DMS 273 (cell line): ENCODE measurements at regions not wholly inside any gene's neighbourhood (a gene's known extent, or its start where the extent isn't known, plus 50 kb on each side); places are given as distances from the start of the nearest gene placed in this dataset.
A peak's percentile ranks its signal among the peaks of the same experiment; 100 is the strongest.

Experiments used
- DNase-seq: peaks from one replicate; lab custom pipeline; 2025; ENCODE audit not compliant: unreplicated experiment; lab: John Stamatoyannopoulos, UW

DNA sequence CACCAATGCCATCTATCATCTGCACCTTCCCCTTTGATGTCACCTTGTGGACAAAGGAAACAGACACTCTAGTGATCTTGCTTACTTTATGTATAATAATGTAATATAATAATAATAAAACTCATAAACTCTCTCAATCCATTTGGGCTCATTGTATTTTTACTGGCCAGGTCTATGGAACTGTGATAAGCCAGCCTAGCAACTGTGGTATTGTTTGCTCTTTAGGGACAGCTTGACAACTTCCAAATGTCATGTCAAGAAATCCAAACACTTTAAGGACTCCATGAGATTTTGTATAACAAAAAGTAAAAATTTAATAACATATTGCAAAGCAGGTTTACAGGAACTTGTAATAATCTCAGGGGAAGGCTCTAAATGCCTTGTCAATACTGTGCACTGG is 1163.4 kb upstream of the TMPRSS15 start:
- DNase-seq, result no peak

GRCh38 chr21:19577381-19577780 is 1173.8 kb upstream of the TMPRSS15 start:
- no peak for DNase-seq

- DNase-seq, result no peak
Observed at GRCh38 chr21:19590044-19590443, 1186.5 kb upstream of the TMPRSS15 start.

DNA sequence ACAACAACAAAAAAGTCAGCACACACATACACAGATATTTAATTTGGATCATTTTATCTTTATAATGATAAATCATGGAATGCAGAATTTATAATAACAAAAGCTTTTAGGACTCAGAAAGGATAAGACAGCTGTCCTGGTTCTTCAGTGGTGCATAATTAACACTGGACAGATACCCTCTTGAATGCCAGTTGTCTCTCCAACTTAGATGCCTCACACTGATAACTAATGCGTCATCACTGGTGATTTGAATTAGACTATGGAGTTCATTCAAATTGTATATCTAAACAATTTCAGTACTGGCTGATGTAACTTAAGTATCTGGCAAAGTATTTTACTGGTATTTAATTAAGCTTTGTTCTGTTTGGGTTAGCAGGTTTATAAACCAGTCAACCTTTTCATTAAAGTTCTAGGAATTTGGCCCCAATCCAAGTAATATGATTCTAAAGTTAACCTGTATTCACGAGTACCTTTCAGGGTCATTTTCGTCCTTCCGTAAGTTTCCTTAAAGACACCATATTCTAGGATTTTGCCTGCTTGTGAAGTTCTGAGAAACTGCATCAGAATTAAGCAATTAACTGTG is 1199.5 kb upstream of the TMPRSS15 start:
- peak; percentile 1 for DNase-seq

DNA sequence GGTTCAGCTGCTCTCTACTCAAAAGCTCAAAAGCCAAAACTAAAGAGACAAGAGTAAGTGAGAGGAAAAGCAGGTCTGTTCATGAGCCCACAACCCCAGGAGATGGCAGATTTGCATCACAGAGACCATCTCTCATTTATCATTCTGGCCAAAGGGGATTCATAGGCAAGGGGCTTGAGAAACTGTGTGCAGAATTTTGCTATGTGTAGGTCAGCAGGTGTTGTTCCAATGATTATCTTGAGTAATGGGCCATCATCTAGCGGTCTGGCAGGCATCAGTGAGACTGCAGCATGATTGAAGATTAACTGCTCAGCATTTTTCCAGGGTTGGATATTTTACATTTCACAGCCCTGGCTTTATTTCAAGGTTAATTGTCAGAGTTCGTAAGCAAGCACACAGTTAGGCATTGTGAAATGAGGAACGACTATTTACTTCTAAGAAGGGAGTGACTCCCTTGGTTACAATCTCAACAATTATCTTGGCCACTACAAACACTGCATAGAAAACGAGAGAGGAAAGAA is 1204.6 kb upstream of the TMPRSS15 start:
- DNase-seq, result peak; percentile 10

DNA sequence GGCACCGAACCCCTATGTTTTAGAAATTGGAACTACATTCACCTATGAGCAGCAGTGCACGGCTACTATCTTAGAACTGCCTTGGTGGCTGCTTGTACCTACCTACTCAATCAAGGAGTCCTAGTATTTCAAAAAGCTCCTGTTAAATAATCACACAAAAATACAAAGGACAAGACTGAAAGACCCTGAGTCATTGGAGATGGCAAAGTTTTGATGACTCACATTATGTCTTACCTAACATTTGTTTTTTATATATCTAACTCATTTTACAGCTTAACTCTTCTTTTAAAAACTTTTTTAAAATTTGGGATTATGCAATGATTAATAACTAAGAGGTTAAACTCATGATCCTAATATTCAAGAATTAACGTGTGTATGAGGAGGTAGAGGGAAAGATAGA is 1206.0 kb upstream of the TMPRSS15 start:
- no peak for DNase-seq

DNA sequence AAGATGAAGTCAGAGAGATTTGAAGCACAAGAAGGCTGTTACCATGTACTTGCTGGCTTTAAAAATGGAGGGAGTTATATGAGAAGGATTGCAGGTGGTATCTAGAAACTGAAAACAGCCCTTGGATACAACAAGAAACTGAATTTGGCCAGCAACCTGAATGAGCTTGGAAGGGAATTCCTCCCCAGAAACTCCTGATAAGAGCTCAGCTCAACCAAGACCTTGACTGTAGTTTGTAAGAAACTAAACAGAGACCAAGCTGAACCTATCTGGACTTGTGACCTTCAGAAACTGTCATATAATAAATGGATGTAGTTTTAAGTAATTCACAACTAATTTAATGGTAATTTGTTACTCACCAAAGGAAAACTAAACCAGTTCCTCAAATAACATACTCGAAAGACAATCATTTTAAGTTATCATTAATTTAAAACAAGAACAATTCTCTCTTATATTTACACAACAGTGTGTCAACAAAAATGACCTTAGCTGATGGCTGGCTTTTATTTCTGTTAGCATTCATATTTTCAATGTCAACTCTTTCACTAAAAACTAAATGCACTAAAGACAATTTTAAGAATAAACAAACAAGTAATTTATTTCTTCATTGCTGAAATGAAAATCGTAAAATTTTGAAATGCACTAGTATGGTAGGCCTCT is 1218.4 kb upstream of the TMPRSS15 start:
- no peak for DNase-seq

DNA sequence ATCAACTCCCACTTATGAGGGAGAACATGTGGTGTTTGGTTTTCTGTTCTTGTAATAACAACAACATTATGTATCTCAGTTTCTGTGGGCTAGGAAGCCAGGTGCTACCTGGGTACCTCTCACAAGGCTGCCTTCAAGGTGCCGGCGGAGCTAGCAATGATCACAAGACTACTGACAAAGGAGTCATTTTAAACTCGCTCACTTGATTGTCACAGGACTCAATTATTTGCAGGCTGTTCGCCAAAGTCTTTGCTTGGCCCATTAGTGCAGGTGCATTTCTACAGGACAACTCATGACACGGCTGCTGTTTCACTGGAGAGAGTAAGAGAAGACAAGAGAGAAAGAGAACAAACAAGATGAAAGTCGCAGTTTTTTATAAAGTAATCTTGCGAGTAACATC is 1237.4 kb upstream of the TMPRSS15 start:
- DNase-seq, result no peak

DNA sequence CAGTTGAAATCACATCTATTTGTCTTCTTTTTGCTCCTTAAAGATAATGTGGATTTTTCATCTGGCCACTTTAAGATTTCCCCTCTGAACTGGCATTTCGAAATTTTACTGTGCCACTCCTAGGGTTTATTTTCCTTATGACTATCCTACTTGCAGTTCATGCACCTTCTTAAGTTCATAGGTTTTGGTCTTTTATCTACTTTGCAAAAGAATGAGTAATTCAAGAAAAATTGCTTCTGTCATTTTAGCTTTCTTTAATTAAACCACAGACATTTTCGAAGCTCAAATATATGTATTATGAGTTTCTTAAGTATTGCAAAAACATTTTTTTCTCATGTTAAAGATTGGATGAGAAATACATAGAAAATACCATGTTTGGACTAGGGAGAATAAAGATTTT is 1244.8 kb upstream of the TMPRSS15 start:
- DNase-seq, result no peak

DNA sequence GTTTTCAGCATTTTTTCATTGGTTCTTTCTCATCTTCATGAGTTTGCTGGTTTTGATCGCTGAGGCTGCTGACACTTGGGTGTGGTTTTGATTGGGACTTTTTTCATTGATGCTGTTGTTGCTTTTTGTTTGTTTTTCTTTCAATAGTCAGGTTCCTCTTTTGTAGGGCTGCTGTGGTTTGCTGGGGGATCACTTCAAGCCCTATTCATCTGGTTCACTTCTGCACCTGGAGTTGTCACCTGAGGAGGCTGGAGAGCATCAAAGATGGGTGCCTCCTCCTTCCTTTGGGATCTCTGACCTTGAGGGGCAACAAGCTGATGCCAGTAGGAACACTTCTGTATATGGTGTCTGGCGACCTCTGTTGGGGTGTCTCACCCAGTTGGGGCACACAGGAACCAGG is 1279.9 kb upstream of the TMPRSS15 start:
- no peak for DNase-seq

DNA sequence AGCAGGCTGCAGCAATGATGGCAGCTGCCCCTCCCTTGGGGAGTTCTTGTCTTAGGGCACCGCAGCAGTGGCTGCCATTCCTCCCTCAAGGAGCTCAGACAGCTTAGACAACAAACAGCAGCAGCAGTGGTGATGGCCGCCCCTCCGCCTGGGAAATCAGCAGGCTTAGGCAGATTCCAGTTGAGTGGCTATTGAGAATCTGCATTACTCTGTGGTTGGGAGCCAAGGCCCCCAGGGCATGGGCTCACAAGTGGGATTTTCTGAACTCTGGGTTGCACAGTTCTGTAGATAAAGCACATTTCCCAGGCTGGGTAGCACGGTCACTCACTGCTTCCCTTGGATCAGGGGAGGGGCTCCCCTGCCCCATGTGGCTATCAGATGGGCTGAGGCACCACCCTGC is 1280.7 kb upstream of the TMPRSS15 start:
- no peak for DNase-seq

GRCh38 chr21:19692231-19692630 is 1288.6 kb upstream of the TMPRSS15 start:
- DNase-seq, result no peak

DNA sequence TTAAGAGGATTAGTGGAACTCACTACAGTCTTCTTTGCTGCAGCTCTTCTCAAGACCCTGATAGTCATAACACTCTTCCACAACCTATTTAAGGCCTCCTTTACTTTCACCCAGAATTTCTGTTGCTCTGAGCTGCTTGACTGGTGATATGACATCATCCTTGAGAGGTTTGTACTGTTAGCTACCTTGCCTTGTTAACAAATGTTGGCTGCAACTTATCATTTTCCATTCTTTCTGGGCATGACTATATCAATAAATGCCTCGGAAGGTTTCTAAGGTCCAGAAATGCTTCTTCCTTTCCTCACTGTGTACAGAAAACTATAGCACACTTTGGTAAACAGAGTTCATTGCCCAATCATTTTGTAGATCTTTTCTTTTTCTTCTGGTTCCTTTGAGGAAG is 1292.2 kb upstream of the TMPRSS15 start:
- no peak for DNase-seq

DNA sequence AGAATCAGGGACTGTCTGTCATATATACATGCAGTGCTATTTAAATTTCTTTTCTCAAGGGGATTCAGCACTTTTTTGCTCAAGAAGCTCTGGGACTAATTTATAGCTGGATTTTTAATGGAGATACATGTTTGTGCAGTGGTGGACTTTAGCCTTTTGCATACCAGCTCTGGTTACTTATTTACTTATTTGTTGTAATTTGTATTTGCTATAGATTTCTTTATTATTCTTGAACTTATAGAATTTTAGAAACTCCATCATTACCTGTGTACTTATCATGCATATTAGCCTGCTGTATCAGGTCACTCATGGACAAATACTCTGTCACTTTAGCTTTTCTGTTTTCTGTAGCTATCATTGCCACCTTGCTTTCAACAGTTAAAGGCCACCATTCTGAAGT is 1296.9 kb upstream of the TMPRSS15 start:
- no peak for DNase-seq

- DNase-seq, result no peak
Observed at GRCh38 chr21:19702726-19703125, 1295.5 kb upstream of the NCAM2 start.

DNA sequence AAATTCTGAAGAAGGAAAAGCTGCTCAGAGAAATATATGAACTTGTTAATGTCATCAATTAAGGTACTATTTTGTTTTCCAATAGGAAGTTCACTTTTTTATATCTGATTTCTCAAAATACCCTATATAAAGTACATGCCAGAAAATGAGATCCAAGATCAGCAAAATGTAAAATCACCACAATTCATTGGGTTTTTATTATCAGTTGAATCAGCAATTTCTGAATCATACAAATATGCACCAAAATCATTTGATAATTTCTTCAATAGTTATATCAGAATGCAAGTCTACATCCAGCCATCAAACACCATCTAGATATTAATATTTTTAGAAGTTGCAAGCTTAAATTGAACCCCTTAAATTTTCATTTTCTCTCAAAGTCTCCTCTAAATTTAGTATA is 1293.4 kb upstream of the NCAM2 start:
- no peak for DNase-seq

GRCh38 chr21:19712441-19712840 is 1285.8 kb upstream of the NCAM2 start:
- DNase-seq, result no peak

DNA sequence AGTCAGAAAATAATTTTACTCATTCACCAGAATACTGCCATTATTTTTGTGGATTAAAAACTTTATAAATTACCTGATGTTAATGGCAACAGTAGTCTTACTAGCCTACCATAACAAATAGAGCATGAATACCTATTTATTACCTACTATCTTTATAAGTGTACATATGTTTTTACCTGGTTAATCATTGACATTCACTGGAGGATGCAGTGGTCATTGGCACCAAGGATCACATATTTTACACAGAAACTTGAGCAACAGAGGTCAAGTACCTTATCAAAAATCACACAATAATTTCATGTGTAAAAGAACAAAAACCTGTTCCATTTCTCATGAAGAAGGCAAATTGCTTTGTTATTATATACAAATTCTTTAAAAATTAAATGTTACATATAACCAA is 1284.9 kb upstream of the NCAM2 start:
- DNase-seq, result no peak

DNA sequence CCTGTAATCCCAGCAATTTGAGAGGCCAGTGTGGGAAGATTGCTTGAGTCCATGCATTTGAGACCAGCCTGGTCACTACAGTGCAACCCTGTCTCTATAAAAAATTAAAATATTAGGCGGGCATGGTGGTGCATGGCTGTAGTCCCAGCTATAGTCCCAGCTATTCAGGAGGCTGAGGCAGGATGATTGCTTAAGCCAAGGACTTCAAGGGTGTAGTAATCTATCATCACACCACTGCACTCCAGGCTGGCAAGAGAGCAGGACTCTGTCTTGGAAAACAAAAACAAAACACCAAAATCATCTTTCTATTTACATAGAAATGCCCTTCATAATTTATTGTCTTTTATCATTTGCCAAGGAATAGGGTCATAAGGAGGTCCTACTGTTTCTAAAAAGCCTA is 1274.1 kb upstream of the NCAM2 start:
- DNase-seq, result no peak

DNA sequence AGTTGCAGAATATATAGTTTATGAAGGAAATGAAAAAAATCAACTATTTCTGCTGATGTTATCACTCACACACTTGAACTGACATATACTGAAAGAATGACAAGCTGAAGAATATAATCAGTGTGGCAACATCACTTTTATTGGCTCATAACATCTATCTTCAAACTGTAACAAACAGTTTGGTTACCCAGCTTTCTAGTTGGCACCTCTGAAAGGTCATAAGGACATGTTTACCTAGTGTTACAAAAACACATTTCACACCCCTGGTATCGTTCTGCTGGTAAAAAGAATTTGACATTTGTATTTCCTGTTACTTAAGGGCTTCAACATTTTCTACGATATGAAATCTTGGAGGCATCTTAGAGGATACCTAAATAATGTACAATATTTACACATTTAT is 1267.0 kb upstream of the NCAM2 start:
- DNase-seq, result no peak

DNA sequence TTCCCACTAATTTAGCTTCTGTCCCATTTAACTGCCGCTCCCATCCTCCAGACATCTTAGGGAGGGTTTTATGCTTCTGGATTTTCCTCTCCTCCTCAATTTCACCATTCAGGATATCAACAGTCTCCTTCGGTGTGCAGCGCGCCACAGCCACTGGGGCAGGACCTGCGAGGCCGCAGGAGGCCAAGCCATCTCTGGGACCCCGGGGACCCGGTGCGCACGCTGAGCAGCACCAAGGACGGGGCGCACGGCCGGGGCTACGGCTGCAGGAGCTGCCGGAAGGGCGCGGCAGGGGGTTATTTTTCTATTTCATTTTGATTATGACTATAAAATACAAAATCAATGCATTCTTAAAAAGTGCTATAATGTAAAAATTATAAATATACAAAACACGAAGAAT is 1238.4 kb upstream of the NCAM2 start:
- no peak for DNase-seq

GRCh38 chr21:19767546-19767945 is 1230.7 kb upstream of the NCAM2 start:
- DNase-seq, result no peak

GRCh38 chr21:19771881-19772280 is 1226.3 kb upstream of the NCAM2 start:
- DNase-seq, result no peak
